Stimulated activated CD4-positive, alpha-beta T cell treated with anti-CD3 and anti-CD28 coated beads, TNF-alpha, amount 100 ng/mL, for 24 hours (primary cell): ENCODE measurements at regions not wholly inside any gene's neighbourhood (a gene's known extent, or its start where the extent isn't known, plus 50 kb on each side); places are given as distances from the start of the nearest gene placed in this dataset.
"Not testable (repeated sequence)": the region's sequence is repeated elsewhere in the genome, so short reads cannot be mapped to it uniquely, and the experiment has no call there.

Source experiments
- DNase-seq, 3 experiments: peaks; one replicate each; pipeline ENCODE4 v3.0.0-alpha.2; 2020; ENCODE audit warnings: low read depth in 3 of 3

DNA sequence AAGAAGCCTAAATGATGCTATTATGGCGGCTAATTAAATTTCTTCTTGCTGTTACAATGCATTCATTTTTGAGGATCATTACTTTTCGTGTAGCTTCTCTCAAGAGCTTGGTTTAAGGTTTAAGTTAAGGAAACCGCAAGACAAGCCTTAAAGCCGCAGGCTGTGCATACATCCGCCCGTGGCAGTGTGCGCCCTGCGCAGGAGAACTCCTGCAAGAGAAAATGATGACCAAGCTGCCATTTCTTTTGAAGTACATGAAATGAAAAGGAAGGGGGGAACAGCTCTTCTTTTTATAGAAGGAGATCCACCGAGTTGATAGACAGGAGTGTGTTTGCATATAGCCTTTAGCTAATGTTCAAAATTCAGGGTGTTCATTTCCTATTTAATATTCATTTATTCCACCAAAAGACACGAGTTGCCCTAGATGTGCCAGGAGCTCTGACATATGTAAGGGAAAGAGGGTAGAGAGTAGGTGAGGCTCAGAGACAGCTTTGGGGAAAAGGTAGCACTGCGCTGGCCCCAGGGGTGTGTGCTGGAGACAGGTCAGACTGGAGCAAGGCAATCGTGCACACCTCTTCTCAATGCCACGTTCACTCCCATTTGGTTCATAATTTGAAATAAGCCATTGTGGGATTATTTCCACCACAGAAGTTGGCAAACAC lies 112.1 kb upstream of the LDB2 start:
- DNase-seq, result no peak

DNA sequence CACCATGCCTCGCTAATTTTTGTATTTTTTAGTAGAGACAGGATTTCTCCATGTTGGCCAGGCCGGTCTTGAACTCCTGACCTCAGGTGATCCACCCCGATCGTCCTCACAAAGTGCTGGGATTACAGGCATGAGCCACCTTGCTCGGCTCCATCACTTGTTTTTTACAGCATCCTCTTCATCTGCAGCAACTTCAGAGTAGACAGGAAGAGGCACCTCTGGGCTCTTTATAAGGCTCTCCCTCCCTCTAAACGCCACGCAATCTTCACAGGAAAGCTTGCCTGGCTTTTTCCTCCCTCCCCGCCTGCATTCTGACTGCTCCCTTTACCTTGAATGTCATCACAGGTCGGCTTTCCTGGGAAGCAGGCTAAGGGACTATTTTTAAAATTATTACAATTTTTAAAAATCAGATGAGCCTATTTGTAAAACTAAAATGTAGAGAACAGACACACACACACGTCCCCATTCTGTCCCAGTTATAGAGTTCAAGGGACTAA lies 111.5 kb upstream of the LDB2 start:
- DNase-seq, result no peak

DNA sequence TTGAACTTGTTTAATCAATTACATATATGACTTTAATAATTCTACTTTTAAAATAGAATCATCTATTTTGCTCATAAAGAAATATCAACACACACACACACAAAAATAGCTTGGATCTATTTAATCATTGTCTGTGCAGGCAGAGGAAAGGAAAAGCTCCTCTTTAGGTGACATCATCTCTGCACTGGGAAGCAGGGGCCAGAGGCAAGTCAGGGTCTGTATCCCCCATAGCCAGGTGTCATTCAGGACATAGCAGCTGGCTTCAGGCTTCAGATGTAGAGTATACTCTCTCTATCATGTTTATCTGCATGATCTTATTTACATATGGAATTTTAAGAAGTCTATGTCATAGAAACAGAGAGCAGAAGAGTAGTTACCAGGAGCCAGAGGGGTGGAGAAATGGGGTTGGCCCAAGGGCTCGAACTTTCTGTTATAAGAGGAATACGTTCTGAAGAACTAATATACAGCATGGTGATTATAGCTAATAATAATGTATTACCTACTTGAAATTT lies 110.4 kb upstream of the LDB2 start:
- no peak for DNase-seq

DNA sequence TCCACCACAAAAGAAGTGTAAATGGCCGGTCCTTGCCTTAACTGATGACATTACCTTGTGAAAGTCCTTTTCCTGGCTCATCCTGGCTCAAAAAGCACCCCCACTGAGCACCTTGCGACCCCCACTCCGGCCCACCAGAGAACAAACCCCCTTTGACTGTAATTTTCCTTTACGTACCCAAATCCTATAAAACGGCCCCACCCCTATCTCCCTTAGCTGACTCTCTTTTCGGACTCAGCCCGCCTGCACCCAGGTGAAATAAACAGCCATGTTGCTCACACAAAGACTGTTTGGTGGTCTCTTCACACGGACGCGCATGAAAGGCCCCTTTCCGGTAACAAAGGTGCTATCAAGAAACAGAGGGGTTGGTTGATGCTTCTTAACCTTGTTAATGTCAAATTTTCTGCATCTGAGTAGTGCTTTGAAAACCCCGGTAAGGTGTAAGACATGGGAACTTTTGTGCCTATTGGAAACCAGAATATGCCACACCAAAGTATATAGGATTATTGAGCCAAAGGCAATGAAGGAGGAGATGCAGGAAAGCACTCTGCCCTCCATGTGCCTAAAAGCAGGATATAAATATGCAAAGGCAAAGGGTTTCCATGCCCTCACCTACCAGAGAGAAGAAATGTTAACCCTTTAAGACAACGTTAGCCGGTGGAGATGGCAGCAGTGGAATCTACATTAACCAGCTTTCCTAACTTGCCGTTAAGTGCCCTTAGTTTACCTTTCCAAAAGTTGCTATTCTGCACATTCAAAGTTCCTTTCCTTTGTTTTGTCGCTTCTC lies 105.4 kb upstream of the LDB2 start:
- not testable (repeated sequence) for DNase-seq

DNA sequence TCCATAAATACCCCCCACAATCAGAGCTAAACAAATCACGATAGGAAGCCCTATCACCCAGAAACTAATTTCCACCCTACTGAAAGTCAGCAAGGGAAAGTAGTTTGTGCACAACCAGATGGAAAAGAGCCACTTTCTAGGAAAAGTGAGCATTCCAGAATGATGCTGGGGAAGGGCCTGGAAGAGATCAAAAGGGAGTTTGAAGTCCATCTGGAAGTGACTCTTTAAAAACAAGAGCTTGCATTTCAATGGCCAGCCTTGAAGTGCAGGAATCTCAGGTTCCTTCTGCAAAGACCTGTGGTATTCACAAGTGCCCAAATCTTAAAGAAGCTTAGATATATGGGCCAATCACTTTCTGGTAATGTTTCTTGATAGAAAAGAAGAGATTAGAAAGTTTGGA lies 97.0 kb upstream of the LDB2 start:
- DNase-seq, result no peak

DNA sequence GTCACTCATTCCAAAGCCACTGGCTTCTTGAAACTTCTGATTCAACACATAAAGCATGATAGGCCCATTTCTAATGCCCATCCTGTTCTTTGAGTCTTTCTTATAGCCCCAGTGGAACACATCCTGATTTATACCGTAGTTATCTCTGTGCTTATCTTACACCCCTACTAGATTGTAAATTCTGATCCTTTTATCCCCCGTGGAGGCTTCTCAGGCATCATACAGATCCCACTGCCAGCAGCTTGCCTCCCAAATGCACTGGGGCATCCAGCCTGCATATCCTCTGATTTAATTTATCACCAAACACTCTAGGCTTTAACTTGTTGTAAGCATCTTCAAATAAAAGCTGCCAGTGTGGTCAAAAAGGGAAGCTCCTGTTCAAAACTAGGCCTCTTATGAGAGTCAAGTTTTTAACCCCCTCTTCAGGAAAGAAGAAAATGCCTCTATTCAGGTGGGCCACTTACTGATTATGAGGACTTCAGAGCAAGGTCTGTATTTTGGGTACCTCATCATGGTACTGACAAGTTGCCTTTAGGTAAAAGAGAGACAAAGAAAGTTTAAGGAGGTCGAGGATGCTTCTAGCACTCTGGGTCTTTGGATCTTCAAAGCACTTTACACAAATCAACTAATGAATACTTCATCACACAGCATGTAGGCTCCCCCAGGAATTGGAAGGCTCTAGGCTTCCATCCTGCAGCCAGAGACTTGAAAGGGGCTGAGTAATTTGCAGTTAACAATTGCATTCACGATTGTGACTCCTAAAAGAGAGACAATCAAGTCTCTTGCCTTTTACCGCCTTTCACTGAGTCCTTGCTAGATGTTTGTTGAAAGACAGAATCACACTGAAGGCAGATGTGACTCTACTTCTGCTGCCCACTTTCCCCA lies 95.8 kb upstream of the LDB2 start:
- no peak for DNase-seq

DNA sequence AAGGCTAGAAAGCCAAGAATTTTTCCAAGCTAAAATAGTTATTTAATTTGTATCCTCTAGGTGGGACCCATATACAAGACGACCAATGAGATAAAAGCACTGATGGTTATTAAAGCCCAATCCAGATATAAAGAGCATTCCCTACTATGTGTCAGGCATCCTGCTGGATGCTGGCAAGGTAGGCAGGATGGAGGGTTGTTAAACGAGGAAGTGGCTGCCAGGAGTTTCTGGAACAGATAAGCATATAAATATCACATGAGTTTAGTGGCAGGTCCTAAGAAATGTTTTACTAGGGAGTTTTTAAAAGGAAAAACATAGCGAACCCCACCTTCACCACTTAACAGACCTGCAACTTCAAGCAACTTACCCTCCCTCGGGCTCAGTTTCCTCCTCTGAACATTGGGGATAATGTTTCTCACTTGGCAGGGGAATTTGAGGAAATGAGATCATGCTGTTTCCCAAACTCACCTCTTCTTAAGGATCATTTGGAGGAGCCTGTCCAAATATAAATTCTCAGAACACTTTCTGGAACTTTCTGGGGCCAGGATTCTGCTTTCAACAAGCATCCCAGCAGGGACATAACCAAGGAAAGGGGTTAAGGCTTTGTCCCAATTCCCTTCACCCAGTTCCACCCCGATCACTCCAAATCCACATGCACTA lies 94.3 kb upstream of the LDB2 start:
- no peak for DNase-seq

DNA sequence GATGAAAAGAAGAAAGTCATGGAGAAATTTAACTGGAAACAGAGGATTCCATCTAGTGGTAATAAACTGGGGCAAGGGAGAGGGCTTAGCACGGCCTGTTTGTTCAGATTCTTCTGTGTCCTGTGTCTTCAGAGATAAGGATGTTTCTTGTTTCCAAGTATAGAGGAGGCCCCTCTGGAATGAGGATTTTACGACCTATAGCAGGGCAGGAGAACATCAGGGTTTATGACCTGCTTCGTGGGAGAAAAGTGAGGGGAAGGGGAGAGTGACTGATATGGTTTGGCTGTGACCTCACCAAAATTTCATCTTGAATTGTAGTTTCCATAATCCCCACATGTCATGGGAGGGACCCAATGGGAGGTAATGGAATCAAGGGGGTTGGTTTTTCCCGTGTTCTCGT lies 93.0 kb upstream of the LDB2 start:
- no peak for DNase-seq

DNA sequence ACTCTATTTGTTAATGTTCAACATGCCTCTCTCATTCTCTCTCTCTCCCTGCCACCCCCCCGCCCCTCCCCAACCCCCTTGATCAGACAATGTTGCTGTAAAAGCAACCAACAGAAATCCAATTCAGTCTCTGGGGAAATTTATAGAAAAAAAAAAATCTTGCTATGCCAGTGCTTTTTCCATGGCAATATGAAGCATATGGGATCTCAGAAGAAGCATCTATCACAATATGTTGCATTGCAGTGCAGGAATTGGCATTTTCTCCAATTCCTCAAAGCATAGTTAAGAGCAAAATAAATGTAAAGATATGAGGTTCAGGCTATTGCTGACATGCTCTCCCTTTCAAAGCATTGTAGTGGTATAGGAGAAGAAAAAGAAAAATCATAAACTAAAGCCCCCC lies 90.9 kb upstream of the LDB2 start:
- no peak for DNase-seq

DNA sequence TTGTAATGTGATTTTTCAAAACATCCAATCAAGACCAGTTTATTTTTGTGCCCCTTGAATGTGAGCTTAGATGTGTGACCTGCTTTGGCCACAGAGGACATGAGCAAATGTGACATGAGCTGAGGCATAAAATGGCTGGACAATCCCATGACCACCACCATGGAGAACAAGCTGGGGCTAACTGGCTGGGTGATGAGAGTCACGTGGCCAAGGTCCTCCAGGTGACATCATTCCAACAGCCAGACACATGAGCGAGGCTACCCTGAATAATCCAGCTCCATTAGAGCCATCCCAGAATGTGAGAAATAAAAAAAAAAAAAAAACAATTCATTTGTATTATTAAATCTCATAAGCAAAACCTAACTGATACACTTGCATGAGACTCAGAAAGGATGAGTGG lies 90.4 kb upstream of the LDB2 start:
- DNase-seq, result no peak

DNA sequence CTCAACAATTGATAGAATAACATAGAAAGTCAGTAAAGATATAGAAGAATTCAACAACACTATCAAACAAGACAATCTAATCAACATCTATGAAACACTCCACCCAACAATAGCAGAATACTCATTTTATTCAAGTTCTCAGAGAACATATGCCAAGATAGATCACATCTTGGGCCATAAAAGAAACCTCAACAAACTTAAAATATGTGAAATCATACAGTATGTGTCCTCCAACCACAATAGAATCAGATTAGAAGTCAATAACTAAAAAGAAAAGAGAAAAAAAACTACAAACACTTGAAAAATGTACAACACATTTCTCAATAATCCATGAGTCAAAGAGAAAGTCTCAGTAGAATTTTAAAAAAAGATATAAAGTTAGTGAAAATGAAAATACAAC lies 78.6 kb upstream of the LDB2 start:
- no peak for DNase-seq

DNA sequence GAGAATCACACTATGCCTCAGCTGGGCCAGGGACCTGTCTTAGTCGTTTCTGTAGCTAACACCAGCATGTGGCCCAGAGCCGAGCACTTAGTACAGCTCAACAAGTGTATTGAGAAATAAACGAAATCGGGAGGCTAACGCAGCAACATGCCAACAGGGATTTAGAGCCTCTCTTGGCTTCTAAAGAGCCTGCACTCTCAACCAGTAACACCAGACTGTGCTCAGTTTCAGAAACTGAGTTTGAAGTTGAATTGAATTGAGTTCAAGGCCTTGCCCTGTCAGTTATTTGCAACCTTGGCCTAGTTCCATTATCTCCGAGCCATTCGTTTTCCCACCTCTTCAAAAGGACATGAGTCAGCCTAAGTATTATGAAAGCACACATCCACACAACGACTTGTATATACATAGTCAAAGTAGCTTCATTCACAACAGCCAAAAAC lies 71.3 kb upstream of the LDB2 start:
- DNase-seq, result no peak

DNA sequence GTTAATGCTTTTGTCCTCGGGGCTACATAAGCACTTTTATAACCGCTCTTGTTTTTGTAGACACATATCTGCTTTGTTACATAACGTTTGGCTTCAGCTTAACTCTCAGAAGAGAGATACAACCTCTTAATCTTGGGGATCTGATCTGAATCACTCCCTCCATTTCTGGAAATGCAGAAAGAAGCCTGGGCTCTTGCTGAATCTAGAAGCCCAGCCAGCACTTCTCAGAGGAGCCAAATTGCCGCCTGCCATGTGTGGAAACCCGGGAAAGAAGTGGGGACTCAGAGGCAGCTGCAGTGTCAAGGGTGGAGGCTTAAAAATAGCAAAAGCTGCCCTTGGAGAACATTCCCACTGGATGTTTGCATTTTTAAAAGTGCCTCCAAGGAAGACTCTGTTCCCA lies 69.3 kb upstream of the LDB2 start:
- DNase-seq, result no peak

DNA sequence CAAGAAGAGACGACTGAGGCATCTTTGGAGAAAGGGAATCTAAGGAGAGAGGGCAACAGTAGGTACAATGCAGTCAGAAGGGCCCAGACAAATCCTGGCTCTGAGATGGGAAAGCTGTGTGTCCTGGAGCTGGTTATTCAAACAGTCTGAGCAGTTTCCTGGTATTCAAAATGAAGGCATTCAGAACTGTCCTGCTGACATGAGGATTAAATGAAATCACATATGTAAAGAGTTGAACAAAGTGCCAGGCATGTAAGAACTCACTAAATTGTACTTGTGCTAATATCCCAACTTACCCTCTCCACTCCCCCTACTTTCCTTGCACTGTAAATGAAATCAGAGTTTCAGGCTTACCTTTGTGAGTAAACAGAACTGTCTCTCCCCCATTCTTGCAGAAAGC lies 60.9 kb upstream of the LDB2 start:
- DNase-seq, result no peak

DNA sequence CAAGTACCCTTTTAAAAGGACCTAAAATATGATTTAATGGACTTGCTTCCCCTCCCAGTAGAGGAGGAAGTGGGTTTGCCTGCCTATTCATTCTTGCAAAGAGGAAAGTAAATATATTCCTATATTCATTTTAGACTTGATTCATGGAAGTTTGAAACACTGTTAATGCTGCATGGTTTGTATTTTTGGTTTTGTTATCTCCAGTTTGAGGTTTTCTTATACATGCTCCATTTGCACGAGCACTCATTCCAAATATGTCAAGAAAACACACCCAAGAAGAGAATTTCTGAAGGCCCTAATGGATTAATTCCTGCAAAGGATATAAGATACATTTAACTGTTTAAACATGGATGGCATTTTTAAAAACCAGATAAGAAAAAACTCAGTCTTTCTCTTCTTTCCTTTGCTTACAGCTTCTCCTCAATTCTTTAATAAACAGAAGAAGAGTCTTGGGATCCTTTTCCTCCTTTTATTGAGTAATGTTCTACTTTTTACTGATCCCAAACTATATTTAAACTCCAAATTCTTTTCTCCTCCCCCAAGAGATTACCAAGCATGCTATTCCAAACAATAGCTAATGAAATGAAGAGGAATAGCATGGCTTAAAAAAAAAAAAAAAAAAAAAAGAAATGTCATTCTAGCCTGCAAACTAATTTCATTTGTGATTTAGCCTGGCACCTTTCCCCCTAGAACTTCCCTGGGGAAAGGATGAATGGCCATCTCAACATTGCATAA lies 54.6 kb upstream of the LDB2 start:
- no peak for DNase-seq

DNA sequence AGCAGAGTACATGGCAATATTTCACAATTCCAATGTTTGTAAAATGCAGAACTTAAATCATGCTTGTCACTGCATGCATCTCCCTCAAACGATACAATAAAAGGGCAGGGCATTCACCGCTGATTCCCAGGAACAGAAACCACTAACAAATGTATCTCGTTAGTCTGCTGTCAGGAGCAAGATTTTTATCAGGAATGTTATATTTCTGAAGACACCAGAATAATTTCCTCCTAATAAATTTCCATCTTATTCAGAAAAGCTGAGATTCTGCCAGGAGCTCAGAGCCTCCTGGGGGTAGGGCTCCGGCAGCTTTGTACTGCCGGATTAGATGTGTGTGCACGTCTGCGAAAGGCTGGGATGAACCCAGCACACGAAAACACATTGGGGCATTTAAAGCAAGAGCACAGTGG lies 54.0 kb upstream of the LDB2 start:
- DNase-seq, result no peak
